ENCODE measurements at regions not wholly inside any gene's neighbourhood (a gene's known extent, or its start where the extent isn't known, plus 50 kb on each side); places are given as distances from the start of the nearest gene placed in this dataset.

DNA sequence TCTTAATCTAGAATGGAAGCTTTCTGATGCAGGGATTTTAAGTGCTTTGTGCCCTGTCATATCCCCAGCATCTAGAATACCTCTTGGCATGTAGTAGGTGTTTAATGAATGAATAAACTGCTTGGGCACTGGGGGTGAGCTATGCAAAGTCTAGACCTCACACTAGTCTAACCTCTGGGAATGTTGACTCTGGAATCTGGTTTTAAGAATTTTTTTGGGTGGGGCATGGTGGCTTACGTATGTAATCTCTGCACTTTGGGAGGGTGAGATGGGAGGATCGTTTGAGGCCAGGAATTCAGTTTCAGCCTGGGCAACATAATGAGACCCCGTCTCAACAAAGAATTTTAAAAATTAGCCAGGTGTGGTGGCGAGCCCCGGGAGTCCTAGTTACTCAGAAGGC lies 146.3 kb upstream of the RGMA start:
- TF ChIP-seq, protein P1, sequence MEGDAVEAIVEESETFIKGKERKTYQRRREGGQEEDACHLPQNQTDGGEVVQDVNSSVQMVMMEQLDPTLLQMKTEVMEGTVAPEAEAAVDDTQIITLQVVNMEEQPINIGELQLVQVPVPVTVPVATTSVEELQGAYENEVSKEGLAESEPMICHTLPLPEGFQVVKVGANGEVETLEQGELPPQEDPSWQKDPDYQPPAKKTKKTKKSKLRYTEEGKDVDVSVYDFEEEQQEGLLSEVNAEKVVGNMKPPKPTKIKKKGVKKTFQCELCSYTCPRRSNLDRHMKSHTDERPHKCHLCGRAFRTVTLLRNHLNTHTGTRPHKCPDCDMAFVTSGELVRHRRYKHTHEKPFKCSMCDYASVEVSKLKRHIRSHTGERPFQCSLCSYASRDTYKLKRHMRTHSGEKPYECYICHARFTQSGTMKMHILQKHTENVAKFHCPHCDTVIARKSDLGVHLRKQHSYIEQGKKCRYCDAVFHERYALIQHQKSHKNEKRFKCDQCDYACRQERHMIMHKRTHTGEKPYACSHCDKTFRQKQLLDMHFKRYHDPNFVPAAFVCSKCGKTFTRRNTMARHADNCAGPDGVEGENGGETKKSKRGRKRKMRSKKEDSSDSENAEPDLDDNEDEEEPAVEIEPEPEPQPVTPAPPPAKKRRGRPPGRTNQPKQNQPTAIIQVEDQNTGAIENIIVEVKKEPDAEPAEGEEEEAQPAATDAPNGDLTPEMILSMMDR (IDR thresholded peaks at IDR 0.05), result no peak
- TF ChIP-seq TCF7 (CRISPR knock-in tag; IDR thresholded peaks at IDR 0.05; ENCODE audit: low read depth) (no peak), PRRX2 (CRISPR knock-in tag; IDR thresholded peaks at IDR 0.05) (no peak), NR2C2 (CRISPR knock-in tag; IDR thresholded peaks at IDR 0.05) (no peak), ZNF232 (CRISPR knock-in tag; IDR thresholded peaks at IDR 0.05) (no peak), FOXJ3 (CRISPR knock-in tag; IDR thresholded peaks at IDR 0.05; ENCODE audit: borderline replicate concordance) (no peak), ELF4 (CRISPR knock-in tag; IDR thresholded peaks at IDR 0.05; ENCODE audit: low read depth) (no peak), JUN (CRISPR knock-in tag; IDR thresholded peaks at IDR 0.05) (no peak), SMAD4 (CRISPR knock-in tag; IDR thresholded peaks at IDR 0.05) (no peak), IRF2 (CRISPR knock-in tag; IDR thresholded peaks at IDR 0.05; ENCODE audit: borderline replicate concordance, low read depth) (no peak)
- TF ChIP-seq, protein P2, sequence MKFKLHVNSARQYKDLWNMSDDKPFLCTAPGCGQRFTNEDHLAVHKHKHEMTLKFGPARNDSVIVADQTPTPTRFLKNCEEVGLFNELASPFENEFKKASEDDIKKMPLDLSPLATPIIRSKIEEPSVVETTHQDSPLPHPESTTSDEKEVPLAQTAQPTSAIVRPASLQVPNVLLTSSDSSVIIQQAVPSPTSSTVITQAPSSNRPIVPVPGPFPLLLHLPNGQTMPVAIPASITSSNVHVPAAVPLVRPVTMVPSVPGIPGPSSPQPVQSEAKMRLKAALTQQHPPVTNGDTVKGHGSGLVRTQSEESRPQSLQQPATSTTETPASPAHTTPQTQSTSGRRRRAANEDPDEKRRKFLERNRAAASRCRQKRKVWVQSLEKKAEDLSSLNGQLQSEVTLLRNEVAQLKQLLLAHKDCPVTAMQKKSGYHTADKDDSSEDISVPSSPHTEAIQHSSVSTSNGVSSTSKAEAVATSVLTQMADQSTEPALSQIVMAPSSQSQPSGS (CRISPR knock-in tag; IDR thresholded peaks at IDR 0.05; ENCODE audit: borderline replicate concordance, low read depth), result no peak
- TF ChIP-seq, protein P3, sequence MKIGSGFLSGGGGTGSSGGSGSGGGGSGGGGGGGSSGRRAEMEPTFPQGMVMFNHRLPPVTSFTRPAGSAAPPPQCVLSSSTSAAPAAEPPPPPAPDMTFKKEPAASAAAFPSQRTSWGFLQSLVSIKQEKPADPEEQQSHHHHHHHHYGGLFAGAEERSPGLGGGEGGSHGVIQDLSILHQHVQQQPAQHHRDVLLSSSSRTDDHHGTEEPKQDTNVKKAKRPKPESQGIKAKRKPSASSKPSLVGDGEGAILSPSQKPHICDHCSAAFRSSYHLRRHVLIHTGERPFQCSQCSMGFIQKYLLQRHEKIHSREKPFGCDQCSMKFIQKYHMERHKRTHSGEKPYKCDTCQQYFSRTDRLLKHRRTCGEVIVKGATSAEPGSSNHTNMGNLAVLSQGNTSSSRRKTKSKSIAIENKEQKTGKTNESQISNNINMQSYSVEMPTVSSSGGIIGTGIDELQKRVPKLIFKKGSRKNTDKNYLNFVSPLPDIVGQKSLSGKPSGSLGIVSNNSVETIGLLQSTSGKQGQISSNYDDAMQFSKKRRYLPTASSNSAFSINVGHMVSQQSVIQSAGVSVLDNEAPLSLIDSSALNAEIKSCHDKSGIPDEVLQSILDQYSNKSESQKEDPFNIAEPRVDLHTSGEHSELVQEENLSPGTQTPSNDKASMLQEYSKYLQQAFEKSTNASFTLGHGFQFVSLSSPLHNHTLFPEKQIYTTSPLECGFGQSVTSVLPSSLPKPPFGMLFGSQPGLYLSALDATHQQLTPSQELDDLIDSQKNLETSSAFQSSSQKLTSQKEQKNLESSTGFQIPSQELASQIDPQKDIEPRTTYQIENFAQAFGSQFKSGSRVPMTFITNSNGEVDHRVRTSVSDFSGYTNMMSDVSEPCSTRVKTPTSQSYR (CRISPR knock-in tag; IDR thresholded peaks at IDR 0.05), result no peak
- TF ChIP-seq, protein P4, sequence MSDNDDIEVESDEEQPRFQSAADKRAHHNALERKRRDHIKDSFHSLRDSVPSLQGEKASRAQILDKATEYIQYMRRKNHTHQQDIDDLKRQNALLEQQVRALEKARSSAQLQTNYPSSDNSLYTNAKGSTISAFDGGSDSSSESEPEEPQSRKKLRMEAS (CRISPR knock-in tag; IDR thresholded peaks at IDR 0.05), result no peak
- TF ChIP-seq, protein P5, sequence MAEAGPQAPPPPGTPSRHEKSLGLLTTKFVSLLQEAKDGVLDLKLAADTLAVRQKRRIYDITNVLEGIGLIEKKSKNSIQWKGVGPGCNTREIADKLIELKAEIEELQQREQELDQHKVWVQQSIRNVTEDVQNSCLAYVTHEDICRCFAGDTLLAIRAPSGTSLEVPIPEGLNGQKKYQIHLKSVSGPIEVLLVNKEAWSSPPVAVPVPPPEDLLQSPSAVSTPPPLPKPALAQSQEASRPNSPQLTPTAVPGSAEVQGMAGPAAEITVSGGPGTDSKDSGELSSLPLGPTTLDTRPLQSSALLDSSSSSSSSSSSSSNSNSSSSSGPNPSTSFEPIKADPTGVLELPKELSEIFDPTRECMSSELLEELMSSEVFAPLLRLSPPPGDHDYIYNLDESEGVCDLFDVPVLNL (CRISPR knock-in tag; IDR thresholded peaks at IDR 0.05; ENCODE audit: borderline replicate concordance, low read depth), result no peak
